MM.1S (cell line): ENCODE measurements at regions not wholly inside any gene's neighbourhood (a gene's known extent, or its start where the extent isn't known, plus 50 kb on each side); places are given as distances from the start of the nearest gene placed in this dataset.
"Not testable (repeated sequence)": the region's sequence is repeated elsewhere in the genome, so short reads cannot be mapped to it uniquely, and the experiment has no call there.

Source experiments
- DNase-seq: peaks from one replicate; pipeline ENCODE4 v3.0.0-alpha.2; 2015
- H2AFZ ChIP-seq: fragments of 300-600 bp; sonication (generic); 2 replicates; pipeline ENCODE4 v1.6.0; 2016; ENCODE audit warnings: antibody characterized with exemption, low read length
- H3F3A ChIP-seq: fragments of 300-600 bp; sonication (generic); 2 replicates; pipeline ENCODE4 v1.6.1; 2016; ENCODE audit warnings: mild to moderate bottlenecking, antibody characterized with exemption, low read length, moderate library complexity, mixed read lengths; ENCODE audit not compliant: insufficient read depth
- H3K27ac ChIP-seq: fragments of 300-600 bp; sonication (generic); 2 replicates; pipeline ENCODE4 v1.5.1; 2016; ENCODE audit warnings: mild to moderate bottlenecking, low read length
- H3K27me3 ChIP-seq: fragments of 300-600 bp; sonication (generic); replicated peaks from 2 replicates; pipeline ENCODE4 v1.6.0; 2016; ENCODE audit warnings: low read length; ENCODE audit not compliant: insufficient read depth
- H3K36me3 ChIP-seq: fragments of 300-600 bp; sonication (generic); replicated peaks from 2 replicates; pipeline ENCODE4 v1.6.1; 2016; ENCODE audit warnings: mild to moderate bottlenecking, low read length, mixed read lengths; ENCODE audit not compliant: insufficient read depth
- H3K4me1 ChIP-seq: fragments of 300-600 bp; sonication (generic); 2 replicates; pipeline ENCODE4 v1.6.1; 2016; ENCODE audit warnings: low read length, mixed read lengths
- H3K4me2 ChIP-seq: fragments of 300-600 bp; sonication (generic); 2 replicates; pipeline ENCODE4 v1.6.0; 2016; ENCODE audit warnings: low read depth, low read length
- H3K4me3 ChIP-seq: fragments of 300-600 bp; sonication (generic); 2 replicates; pipeline ENCODE4 v1.5.1; 2016; ENCODE audit warnings: low read length, mixed read lengths
- H3K79me2 ChIP-seq: fragments of 300-600 bp; sonication (generic); 2 replicates; pipeline ENCODE4 v1.6.1; 2016; ENCODE audit warnings: mixed run types, low read length, mixed read lengths
- H3K9ac ChIP-seq: fragments of 300-600 bp; sonication (generic); 2 replicates; pipeline ENCODE4 v1.6.1; 2016; ENCODE audit warnings: low read length, mixed read lengths
- H3K9me2 ChIP-seq: fragments of 300-600 bp; sonication (generic); replicated peaks from 2 replicates; pipeline ENCODE4 v1.6.1; 2016; ENCODE audit warnings: mild to moderate bottlenecking, low read length, mixed read lengths; ENCODE audit not compliant: insufficient read depth
- H3K9me3 ChIP-seq: fragments of 300-600 bp; sonication (generic); replicated peaks from 2 replicates; pipeline ENCODE4 v1.6.1; 2016; ENCODE audit warnings: mild to moderate bottlenecking, low read length, mixed read lengths; ENCODE audit not compliant: insufficient read depth
- H4K20me1 ChIP-seq: fragments of 300-600 bp; sonication (generic); 2 replicates; pipeline ENCODE4 v1.6.1; 2016; ENCODE audit warnings: mild to moderate bottlenecking, low read length, moderate library complexity, mixed read lengths; ENCODE audit not compliant: insufficient read depth
- EZH2 ChIP-seq: fragments of 300-600 bp; sonication (generic); optimal IDR thresholded peaks from 2 replicates; pipeline ENCODE3; 2017; ENCODE audit warnings: low read depth, mild to moderate bottlenecking, antibody characterized with exemption, low read length, mixed read lengths
- EZH2phosphoT487 ChIP-seq: fragments of 300-600 bp; sonication (generic); IDR thresholded peaks from 2 replicates; pipeline ENCODE4 v1.6.1; 2018; ENCODE audit warnings: antibody characterized with exemption, low read length
- TF ChIP-seq, protein P1 (sequence below): fragments of 300-600 bp; sonication (generic); IDR thresholded peaks from 2 replicates; pipeline ENCODE4 v1.5.1; 2016; ENCODE audit warnings: antibody characterized with exemption, low read length, mixed read lengths

DNA sequence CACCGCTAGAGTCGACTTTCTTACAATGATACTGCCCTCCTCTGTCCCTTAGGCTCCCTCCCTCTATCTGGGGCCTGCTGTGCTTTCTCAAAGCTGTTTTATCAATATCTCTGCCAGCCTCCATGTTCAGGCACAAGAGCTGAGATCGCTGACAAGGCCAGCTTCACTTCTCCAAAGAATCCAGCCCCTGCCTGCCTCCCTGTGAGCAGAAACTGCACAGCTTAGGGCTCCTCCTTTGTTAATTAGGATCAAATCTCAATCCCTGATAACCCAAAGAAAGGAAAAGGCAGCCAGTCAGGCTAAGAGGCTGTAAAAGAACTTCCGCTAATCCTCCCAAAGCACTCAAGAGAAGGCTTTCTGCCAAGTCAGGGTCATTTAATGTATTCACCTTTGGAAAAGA lies 616.0 kb upstream of the CDH11 start:
- Histone ChIP-seq H3K36me3 (no peaks in the 10 kb centered on the region), H3K9me2 (no peaks in the 10 kb centered on the region), H3K27ac (no peak overlapping the region), H3F3A (no peaks in the 10 kb centered on the region), H3K27me3 (no peaks in the 10 kb centered on the region), H3K9me3 (no peaks in the 10 kb centered on the region), H3K4me3 (no peak overlapping the region), H3K9ac (no peak overlapping the region), H4K20me1 (no peaks in the 10 kb centered on the region), H3K79me2 (no peaks in the 10 kb centered on the region), H2AFZ (no peak overlapping the region), H3K4me2 (no peak overlapping the region), H3K4me1 (no peaks in the 10 kb centered on the region)
- no peak for TF ChIP-seq EZH2phosphoT487
- no peak for TF ChIP-seq EZH2
- TF ChIP-seq, protein P1, sequence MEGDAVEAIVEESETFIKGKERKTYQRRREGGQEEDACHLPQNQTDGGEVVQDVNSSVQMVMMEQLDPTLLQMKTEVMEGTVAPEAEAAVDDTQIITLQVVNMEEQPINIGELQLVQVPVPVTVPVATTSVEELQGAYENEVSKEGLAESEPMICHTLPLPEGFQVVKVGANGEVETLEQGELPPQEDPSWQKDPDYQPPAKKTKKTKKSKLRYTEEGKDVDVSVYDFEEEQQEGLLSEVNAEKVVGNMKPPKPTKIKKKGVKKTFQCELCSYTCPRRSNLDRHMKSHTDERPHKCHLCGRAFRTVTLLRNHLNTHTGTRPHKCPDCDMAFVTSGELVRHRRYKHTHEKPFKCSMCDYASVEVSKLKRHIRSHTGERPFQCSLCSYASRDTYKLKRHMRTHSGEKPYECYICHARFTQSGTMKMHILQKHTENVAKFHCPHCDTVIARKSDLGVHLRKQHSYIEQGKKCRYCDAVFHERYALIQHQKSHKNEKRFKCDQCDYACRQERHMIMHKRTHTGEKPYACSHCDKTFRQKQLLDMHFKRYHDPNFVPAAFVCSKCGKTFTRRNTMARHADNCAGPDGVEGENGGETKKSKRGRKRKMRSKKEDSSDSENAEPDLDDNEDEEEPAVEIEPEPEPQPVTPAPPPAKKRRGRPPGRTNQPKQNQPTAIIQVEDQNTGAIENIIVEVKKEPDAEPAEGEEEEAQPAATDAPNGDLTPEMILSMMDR: no peak
- DNase-seq: no peak

DNA sequence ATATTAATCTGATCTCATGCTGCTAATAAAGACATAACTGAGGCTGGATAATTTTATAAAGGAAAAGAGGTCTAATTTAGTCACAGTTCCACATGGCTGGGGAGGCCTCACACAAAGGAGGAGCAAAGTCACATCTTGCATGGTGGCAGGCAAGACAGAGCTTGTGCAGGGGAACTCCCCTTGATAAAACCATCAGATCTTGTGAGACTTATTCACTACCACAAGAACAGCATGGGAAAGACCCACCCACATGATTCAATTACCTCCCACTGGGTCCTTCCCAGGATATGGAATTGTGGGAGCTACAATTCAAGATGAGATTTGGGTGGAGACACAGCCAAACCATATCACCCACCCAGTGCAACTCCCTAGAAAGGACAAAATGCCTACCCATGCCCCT lies 613.8 kb upstream of the CDH11 start:
- not testable (repeated sequence) for H3K27me3 ChIP-seq, H3F3A ChIP-seq, H3K9me3 ChIP-seq, H3K9me2 ChIP-seq, H3K4me2 ChIP-seq, H4K20me1 ChIP-seq, H3K4me1 ChIP-seq, DNase-seq, H3K36me3 ChIP-seq, H3K27ac ChIP-seq, H3K4me3 ChIP-seq, H3K9ac ChIP-seq, H2AFZ ChIP-seq, H3K79me2 ChIP-seq

DNA sequence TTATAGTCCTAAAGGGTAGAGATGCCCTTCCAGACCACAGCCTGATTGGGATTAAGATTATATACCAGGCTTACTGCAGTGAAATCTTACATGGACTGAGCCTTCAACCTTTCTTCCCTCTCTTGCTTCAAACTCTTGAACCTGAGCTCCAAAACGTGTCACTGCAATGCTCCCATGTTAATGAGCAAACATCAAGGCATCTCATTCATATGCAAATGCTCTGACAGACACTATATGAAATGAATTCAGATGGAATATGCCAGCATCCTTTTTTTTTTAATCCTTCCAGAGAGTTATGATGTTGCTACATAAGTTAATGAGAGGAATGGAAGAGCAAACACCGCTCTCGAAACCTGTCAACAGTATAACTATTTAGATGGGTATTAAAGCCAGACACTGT lies 611.9 kb upstream of the CDH11 start:
- no peak overlapping the region for H3K9ac ChIP-seq
- H3K9me2 ChIP-seq: no peaks in the 10 kb centered on the region
- no peaks in the 10 kb centered on the region for H3F3A ChIP-seq
- H3K4me1 ChIP-seq: no peaks in the 10 kb centered on the region
- TF ChIP-seq, protein P1: no peak
- no peak for TF ChIP-seq EZH2phosphoT487
- TF ChIP-seq EZH2: no peak
- H3K4me3 ChIP-seq: no peak overlapping the region
- H3K27me3 ChIP-seq: no peaks in the 10 kb centered on the region
- H3K79me2 ChIP-seq: no peaks in the 10 kb centered on the region
- no peaks in the 10 kb centered on the region for H3K9me3 ChIP-seq
- no peak overlapping the region for H3K27ac ChIP-seq
- H3K4me2 ChIP-seq: no peak overlapping the region
- DNase-seq: no peak
- H4K20me1 ChIP-seq: no peaks in the 10 kb centered on the region
- no peak overlapping the region for H2AFZ ChIP-seq
- H3K36me3 ChIP-seq: no peaks in the 10 kb centered on the region

- no peak overlapping the region for H3K27ac ChIP-seq
- no peaks in the 10 kb centered on the region for H3K79me2 ChIP-seq
- H3K4me3 ChIP-seq: no peak overlapping the region
These were observed 610.0 kb upstream of the CDH11 start for GRCh38 chr16:65731833-65732232.

More at GRCh38 chr16:65731833-65732232, 610.0 kb upstream of the CDH11 start:
- no peaks in the 10 kb centered on the region for H3K9me3 ChIP-seq
- H3F3A ChIP-seq: no peaks in the 10 kb centered on the region
- H2AFZ ChIP-seq: no peak overlapping the region
- TF ChIP-seq EZH2 (no peak), EZH2phosphoT487 (no peak)
- TF ChIP-seq, protein P1: no peak
- DNase-seq: no peak
- H3K4me1 ChIP-seq: no peaks in the 10 kb centered on the region
- H3K27me3 ChIP-seq: no peaks in the 10 kb centered on the region
- H4K20me1 ChIP-seq: no peaks in the 10 kb centered on the region
- no peaks in the 10 kb centered on the region for H3K9me2 ChIP-seq
- no peak overlapping the region for H3K4me2 ChIP-seq
- no peak overlapping the region for H3K9ac ChIP-seq
- H3K36me3 ChIP-seq: no peaks in the 10 kb centered on the region
